ENCODE measurements at regions not wholly inside any gene's neighbourhood (a gene's known extent, or its start where the extent isn't known, plus 50 kb on each side); places are given as distances from the start of the nearest gene placed in this dataset.

- TF ChIP-seq JUND (IDR thresholded peaks at IDR 0.05): no peak
- no peak for TF ChIP-seq ATF3 (IDR thresholded peaks at IDR 0.05)
- TF ChIP-seq CTCF (IDR thresholded peaks at IDR 0.05; ENCODE audit: low read depth, low read length, missing input control): no peak
- no peak for TF ChIP-seq HNF4G (IDR thresholded peaks at IDR 0.05)
- no peak for TF ChIP-seq MAX (IDR thresholded peaks at IDR 0.05)
- no peak for TF ChIP-seq SP1 (IDR thresholded peaks at IDR 0.05)
- TF ChIP-seq HNF4A (conservative IDR thresholded peaks at IDR 0.05): no peak
- TF ChIP-seq RAD21 (IDR thresholded peaks at IDR 0.05): no peak
- no peak for TF ChIP-seq NR2F2 (IDR thresholded peaks at IDR 0.05)
- TF ChIP-seq FOXA1 (IDR thresholded peaks at IDR 0.05): no peak
These were observed 86.0 kb downstream of the PHLDA1 start for GRCh38 chr12:75945581-75945980.

Data from liver (tissue), 3 donors.